Ovary (tissue), 7 donors: ENCODE measurements at regions not wholly inside any gene's neighbourhood (a gene's known extent, or its start where the extent isn't known, plus 50 kb on each side); places are given as distances from the start of the nearest gene placed in this dataset.

Experiments used
- DNase-seq, 5 donors: peaks; one replicate each; pipeline ENCODE4 v3.0.0-alpha.2; 2019 to 2020
- H3K27ac ChIP-seq, 2 donors: fragments of 200-600 bp; one replicate each; pipeline versions ENCODE4 v1.5.1 to v1.8.0; 2019 to 2022
- H3K27me3 ChIP-seq: fragments of 200-600 bp; one replicate; pipeline ENCODE4 v1.8.0; 2022
- H3K36me3 ChIP-seq: fragments of 200-600 bp; sonication (generic); one replicate; pipeline ENCODE4 v1.5.1; 2019
- H3K4me1 ChIP-seq: one replicate; pipeline ENCODE4 v1.8.1; 2013; ENCODE audit warnings: mild to moderate bottlenecking, moderate library complexity; ENCODE audit not compliant: insufficient read depth
- H3K4me3 ChIP-seq: fragments of 200-600 bp; sonication (generic); one replicate; pipeline ENCODE4 v1.5.1; 2017
- H3K9me3 ChIP-seq, 2 donors: fragments of 200-600 bp in 1 of 2; sonication (generic) in 1 of 2; one replicate each; pipeline versions ENCODE4 v1.5.1 to v1.8.1; 2013 to 2019; ENCODE audit warnings: mild to moderate bottlenecking in 1 of 2, moderate library complexity in 1 of 2
- EP300 ChIP-seq: sonication (generic); formaldehyde crosslinking; IDR thresholded peaks from one replicate; pipeline ENCODE4 v1.6.1; 2017; ENCODE audit warnings: antibody characterized with exemption
- POLR2A ChIP-seq: fragments of 450-650 bp; IDR thresholded peaks from one replicate; pipeline ENCODE4 v1.6.1; 2017; ENCODE audit warnings: antibody characterized with exemption, mild to moderate bottlenecking, moderate library complexity
- WGBS, 3 donors: extraction: QIAGEN DNeasy Blood & Tissue Kit in 1 of 3; methylation state at CpG; one replicate each; pipeline versions ENCODE4 v1.1.5 to v1.1.7; 2013 to 2017; 5-methylcytosine and 5-hydroxymethylcytosine counted together
- intact Hi-C, 4 donors: fragments of 100-400 bp; cut with DNase I; formaldehyde crosslinking; loops; one replicate each; pipeline versions ENCODE4 v1.11.0 to v1.15.1; 2022 to 2023
- TF ChIP-seq, protein P1 (sequence below), 3 donors: fragments of 450-650 bp in 2 of 3; fragments of 200-600 bp in 1 of 3; IDR thresholded peaks; one replicate each; pipeline versions ENCODE4 v1.5.1 to v1.8.0; 2016 to 2022; ENCODE audit warnings: antibody characterized with exemption in 3 of 3, mild to moderate bottlenecking in 1 of 3
- donor health status: DM: no; HTN: no; CAD: no; lungs with moderate emphysema.
- donor health status: DM: no; HTN: no; CAD: no.
- donor health status: Bipolar disorder and iron deficiency.
- donor health status: DM: no; HTN: no; CAD: no.
- donor health status: DM: yes; HTN: yes; CAD: no.

DNA sequence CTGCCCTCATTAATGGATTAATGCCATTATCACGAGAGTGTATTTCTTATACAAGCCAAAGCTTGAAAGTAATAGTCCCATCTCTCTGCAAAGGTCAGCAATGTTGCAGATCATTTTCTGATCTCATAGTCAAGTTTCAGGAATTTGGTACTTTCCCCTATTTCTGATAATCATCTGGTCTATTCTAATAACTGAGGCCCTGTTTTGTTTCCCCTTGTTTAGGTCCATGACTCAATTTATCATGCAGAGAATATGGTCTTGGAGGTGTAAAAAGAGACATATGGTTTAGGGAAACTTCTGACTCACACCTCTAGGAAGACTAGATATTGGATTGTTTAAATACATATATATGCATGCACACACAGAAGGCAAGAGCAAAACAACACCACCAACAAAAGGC is 339.3 kb upstream of the NUDT12 start:
- no peak overlapping the region for H3K27ac ChIP-seq
- no peaks in the 10 kb centered on the region for H3K9me3 ChIP-seq
- H3K27me3 ChIP-seq = no peaks in the 10 kb centered on the region
- WGBS, 3 donors = 85 to 95% (median 86%) methylated on average over 1 of the region's 1 CpG
- no peak for DNase-seq
- intact Hi-C loops = no loop called here
- no peak overlapping the region for H3K4me3 ChIP-seq
- H3K36me3 ChIP-seq = no peaks in the 10 kb centered on the region
- H3K4me1 ChIP-seq = no peaks in the 10 kb centered on the region
- TF ChIP-seq POLR2A = no peak
- no peak for TF ChIP-seq EP300
- TF ChIP-seq, protein P1, sequence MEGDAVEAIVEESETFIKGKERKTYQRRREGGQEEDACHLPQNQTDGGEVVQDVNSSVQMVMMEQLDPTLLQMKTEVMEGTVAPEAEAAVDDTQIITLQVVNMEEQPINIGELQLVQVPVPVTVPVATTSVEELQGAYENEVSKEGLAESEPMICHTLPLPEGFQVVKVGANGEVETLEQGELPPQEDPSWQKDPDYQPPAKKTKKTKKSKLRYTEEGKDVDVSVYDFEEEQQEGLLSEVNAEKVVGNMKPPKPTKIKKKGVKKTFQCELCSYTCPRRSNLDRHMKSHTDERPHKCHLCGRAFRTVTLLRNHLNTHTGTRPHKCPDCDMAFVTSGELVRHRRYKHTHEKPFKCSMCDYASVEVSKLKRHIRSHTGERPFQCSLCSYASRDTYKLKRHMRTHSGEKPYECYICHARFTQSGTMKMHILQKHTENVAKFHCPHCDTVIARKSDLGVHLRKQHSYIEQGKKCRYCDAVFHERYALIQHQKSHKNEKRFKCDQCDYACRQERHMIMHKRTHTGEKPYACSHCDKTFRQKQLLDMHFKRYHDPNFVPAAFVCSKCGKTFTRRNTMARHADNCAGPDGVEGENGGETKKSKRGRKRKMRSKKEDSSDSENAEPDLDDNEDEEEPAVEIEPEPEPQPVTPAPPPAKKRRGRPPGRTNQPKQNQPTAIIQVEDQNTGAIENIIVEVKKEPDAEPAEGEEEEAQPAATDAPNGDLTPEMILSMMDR (IDR thresholded peaks at IDR 0.05) = no peak

DNA sequence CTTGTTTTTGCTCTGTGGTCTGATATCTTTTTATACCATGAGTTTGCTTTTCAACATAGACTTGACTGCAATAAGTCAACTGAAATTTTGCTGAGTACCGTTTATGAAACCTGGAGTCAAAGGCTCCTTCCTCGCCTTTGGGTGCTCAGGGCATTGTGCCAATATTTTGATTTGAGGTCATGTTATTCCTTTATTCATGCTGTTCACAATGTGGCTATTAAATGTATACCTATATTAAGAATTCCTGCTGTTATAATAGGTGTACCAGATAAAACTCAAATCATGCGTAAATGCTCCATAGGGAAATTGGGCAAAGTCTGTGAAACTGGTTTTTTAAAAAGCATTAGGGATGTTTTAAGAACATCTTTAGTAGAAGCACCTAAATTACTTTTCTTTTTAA is 334.0 kb upstream of the NUDT12 start:
- Histone ChIP-seq H3K9me3 (no peaks in the 10 kb centered on the region), H3K4me1 (no peaks in the 10 kb centered on the region), H3K4me3 (no peak overlapping the region), H3K27me3 (no peaks in the 10 kb centered on the region), H3K27ac (no peak overlapping the region), H3K36me3 (no peaks in the 10 kb centered on the region)
- no peak for TF ChIP-seq POLR2A
- no peak for TF ChIP-seq EP300
- TF ChIP-seq, protein P1 (IDR thresholded peaks at IDR 0.05) = no peak
- intact Hi-C loops = no loop called here
- WGBS, 3 donors = 83 to 85% (median 85%) methylated on average over 3 of the region's 3 CpGs
- no peak for DNase-seq

DNA sequence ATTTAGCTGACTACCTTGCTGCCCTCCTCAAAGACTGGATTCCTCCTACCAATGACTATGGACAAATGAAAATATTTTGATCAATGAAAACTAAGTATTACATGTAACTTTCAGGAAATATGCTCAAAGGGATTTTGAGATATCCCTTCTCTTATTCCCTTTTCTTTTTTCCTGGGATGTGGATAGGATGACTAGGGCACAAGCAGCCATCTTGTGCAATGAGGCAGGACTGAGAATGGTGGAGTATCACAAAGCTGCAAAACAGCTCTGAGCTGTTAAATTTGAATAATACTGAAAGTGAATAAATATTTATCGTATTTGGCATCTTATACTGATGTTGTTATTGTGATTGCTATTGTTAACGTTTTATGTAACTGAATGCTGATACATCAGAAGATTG is 333.1 kb upstream of the NUDT12 start:
- Histone ChIP-seq H3K27me3 (no peaks in the 10 kb centered on the region), H3K9me3 (no peaks in the 10 kb centered on the region), H3K4me1 (no peaks in the 10 kb centered on the region), H3K4me3 (no peak overlapping the region), H3K36me3 (no peaks in the 10 kb centered on the region), H3K27ac (no peak overlapping the region)
- TF ChIP-seq EP300 = no peak
- TF ChIP-seq POLR2A = no peak
- TF ChIP-seq, protein P1 (IDR thresholded peaks at IDR 0.05) = no peak
- intact Hi-C loops = no loop called here
- 90 to 97% (median 95%) methylated on average over 2 of the region's 2 CpGs for WGBS, 3 donors
- no peak for DNase-seq

DNA sequence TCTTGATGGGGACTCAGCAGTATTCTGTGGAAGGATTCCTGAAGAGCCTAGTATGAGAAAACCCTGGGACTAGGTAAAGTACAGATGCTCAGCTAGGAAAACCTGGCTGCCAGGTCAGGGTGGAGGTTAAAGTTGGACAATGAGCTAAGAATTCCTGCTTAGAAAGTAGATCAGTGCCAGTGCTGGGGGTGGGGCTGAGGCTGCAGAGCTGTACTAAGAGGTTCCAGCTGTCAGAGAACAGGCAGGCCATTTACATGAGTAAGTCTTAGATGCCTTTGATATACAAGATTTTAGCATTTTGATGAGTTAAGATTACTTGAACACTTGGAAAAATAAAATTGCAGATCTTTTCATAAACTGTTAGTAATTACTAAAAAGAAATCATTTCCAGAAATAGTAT is 332.3 kb upstream of the NUDT12 start:
- Histone ChIP-seq H3K9me3 (no peaks in the 10 kb centered on the region), H3K36me3 (no peaks in the 10 kb centered on the region), H3K4me1 (no peaks in the 10 kb centered on the region), H3K27ac (no peak overlapping the region), H3K4me3 (no peak overlapping the region), H3K27me3 (no peaks in the 10 kb centered on the region)
- TF ChIP-seq, protein P1 (IDR thresholded peaks at IDR 0.05) = no peak
- TF ChIP-seq POLR2A = no peak
- no peak for TF ChIP-seq EP300
- intact Hi-C loops = no loop called here
- DNase-seq = no peak

DNA sequence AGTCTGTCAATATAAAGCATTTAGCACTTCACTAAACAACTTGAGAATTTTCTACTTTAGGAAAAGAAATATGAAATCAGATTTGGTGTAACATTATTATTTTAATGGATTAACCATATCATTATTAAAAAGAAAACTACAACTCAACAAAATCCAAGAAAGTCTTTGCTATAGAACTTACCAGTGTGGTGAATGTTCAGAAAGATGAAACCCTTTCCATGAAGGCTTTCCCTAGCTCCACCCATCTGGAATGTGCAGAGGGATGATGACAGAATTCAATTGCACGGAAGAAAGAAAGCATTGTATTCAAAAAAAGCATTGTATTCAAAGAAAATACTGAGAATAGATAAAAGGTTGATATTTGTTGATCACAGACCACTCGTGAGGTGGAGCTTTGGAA is 328.6 kb upstream of the NUDT12 start:
- Histone ChIP-seq H3K36me3 (no peaks in the 10 kb centered on the region), H3K4me1 (no peaks in the 10 kb centered on the region), H3K27me3 (peaks cover 2% of the 10 kb centered on the region), H3K9me3 (no peaks in the 10 kb centered on the region), H3K4me3 (no peak overlapping the region), H3K27ac (no peak overlapping the region)
- intact Hi-C loops = no loop called here
- TF ChIP-seq EP300 (no peak), POLR2A (no peak)
- TF ChIP-seq, protein P1 (IDR thresholded peaks at IDR 0.05) = no peak
- DNase-seq = no peak
- 47 to 60% (median 51%) methylated on average over 2 of the region's 2 CpGs for WGBS, 3 donors
